ENCODE measurements at regions not wholly inside any gene's neighbourhood (a gene's known extent, or its start where the extent isn't known, plus 50 kb on each side); places are given as distances from the start of the nearest gene placed in this dataset.

DNA sequence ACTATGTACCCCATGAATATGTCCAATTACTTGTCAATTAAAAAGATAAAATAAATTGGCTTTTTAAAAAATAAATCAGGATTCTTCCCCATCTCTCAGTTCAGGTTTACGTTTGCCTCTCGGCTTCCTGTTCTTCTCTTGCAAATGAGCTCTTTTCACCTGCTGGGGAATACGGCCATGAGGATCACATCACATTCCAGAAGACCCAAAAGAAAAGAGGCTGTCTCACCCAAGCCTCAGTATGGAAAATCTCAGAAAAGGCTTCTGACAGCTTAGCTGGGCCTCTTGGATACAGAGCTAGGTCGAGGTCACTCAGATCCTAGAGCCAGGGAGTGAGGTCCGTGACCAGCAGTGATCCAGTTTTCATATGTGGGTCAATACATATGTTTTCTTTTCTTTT, 171.2 kb upstream of the SDK2 start:
- TF ChIP-seq, protein P1, sequence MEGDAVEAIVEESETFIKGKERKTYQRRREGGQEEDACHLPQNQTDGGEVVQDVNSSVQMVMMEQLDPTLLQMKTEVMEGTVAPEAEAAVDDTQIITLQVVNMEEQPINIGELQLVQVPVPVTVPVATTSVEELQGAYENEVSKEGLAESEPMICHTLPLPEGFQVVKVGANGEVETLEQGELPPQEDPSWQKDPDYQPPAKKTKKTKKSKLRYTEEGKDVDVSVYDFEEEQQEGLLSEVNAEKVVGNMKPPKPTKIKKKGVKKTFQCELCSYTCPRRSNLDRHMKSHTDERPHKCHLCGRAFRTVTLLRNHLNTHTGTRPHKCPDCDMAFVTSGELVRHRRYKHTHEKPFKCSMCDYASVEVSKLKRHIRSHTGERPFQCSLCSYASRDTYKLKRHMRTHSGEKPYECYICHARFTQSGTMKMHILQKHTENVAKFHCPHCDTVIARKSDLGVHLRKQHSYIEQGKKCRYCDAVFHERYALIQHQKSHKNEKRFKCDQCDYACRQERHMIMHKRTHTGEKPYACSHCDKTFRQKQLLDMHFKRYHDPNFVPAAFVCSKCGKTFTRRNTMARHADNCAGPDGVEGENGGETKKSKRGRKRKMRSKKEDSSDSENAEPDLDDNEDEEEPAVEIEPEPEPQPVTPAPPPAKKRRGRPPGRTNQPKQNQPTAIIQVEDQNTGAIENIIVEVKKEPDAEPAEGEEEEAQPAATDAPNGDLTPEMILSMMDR (IDR thresholded peaks at IDR 0.05) = no peak
- no peak for TF ChIP-seq POLR2A (IDR thresholded peaks at IDR 0.05)

Data from testis (tissue), 2 donors.